ENCODE measurements at regions not wholly inside any gene's neighbourhood (a gene's known extent, or its start where the extent isn't known, plus 50 kb on each side); places are given as distances from the start of the nearest gene placed in this dataset.

GRCh38 chr4:22091906-22092305 lies 143.3 kb upstream of the KCNIP4 start:
- Histone ChIP-seq H3K27me3 (no peaks in the 10 kb centered on the region), H3K4me3 (no peak overlapping the region), H3K4me1 (no peaks in the 10 kb centered on the region), H3K27ac (no peak overlapping the region), H3K9me3 (no peaks in the 10 kb centered on the region), H3K36me3 (no peaks in the 10 kb centered on the region)
- 32% methylated on average over 4 of the region's 4 CpGs for WGBS (ENCODE audit: insufficient coverage, low coverage, low lambda C conversion rate, missing lambda C conversion rate)
- intact Hi-C loops (cut with DNase I) = no loop called here
- TF ChIP-seq POLR2A (IDR thresholded peaks at IDR 0.05) (no peak), CTCF (IDR thresholded peaks at IDR 0.05) (no peak)
- ATAC-seq (no peak), DNase-seq (no peak)

GRCh38 chr4:22091352-22091717 lies 142.8 kb upstream of the KCNIP4 start:
- Histone ChIP-seq H3K36me3 (no peaks in the 10 kb centered on the region), H3K27me3 (no peaks in the 10 kb centered on the region), H3K4me3 (no peak overlapping the region), H3K27ac (no peak overlapping the region), H3K4me1 (no peaks in the 10 kb centered on the region), H3K9me3 (no peaks in the 10 kb centered on the region)
- ATAC-seq (no peak), DNase-seq (no peak)
- intact Hi-C loops (cut with DNase I) = no loop called here
- no peak for TF ChIP-seq CTCF (IDR thresholded peaks at IDR 0.05)
- no peak for TF ChIP-seq POLR2A (IDR thresholded peaks at IDR 0.05)

GRCh38 chr4:22090661-22091351 lies 142.2 kb upstream of the KCNIP4 start:
- no peak overlapping the region for H3K4me3 ChIP-seq
- no peak for ATAC-seq
- no peaks in the 10 kb centered on the region for H3K27me3 ChIP-seq
- H3K27ac ChIP-seq = no peak overlapping the region
- no peak for DNase-seq
- 43% methylated on average over 6 of the region's 6 CpGs for WGBS (ENCODE audit: insufficient coverage, low coverage, low lambda C conversion rate, missing lambda C conversion rate)
- no peak for TF ChIP-seq CTCF (IDR thresholded peaks at IDR 0.05)
- TF ChIP-seq POLR2A (IDR thresholded peaks at IDR 0.05) = no peak
- intact Hi-C loops (cut with DNase I) = no loop called here
- no peaks in the 10 kb centered on the region for H3K9me3 ChIP-seq
- no peaks in the 10 kb centered on the region for H3K4me1 ChIP-seq
- H3K36me3 ChIP-seq = no peaks in the 10 kb centered on the region

DNA sequence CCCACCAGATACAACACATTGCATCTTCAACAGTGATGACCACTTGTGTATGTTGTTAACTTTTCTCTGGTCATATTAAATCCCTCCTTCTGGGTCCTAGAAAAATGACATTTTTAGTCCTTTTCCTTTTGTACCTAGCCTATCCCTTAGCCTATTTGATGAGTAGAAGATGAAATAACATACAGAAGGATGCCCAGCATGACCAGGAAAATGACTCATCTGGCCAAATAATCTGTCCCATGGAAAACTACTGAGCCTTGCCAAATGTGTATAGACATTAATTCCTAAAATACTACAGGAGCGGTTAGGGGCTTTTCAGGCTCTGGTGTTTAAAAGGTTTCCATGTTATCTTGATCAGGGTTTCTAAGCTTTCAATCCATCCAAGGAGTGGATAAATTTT lies 129.0 kb upstream of the KCNIP4 start:
- 69% methylated on average over 1 of the region's 1 CpG for WGBS (ENCODE audit: insufficient coverage, low coverage, low lambda C conversion rate, missing lambda C conversion rate)
- TF ChIP-seq POLR2A (IDR thresholded peaks at IDR 0.05) = no peak
- no peak for TF ChIP-seq CTCF (IDR thresholded peaks at IDR 0.05)
- ATAC-seq = no peak
- DNase-seq = no peak
- Histone ChIP-seq H3K9me3 (no peaks in the 10 kb centered on the region), H3K27ac (no peak overlapping the region), H3K4me1 (no peaks in the 10 kb centered on the region), H3K36me3 (no peaks in the 10 kb centered on the region), H3K27me3 (no peaks in the 10 kb centered on the region), H3K4me3 (no peak overlapping the region)
- intact Hi-C loops (cut with DNase I) = no loop called here

DNA sequence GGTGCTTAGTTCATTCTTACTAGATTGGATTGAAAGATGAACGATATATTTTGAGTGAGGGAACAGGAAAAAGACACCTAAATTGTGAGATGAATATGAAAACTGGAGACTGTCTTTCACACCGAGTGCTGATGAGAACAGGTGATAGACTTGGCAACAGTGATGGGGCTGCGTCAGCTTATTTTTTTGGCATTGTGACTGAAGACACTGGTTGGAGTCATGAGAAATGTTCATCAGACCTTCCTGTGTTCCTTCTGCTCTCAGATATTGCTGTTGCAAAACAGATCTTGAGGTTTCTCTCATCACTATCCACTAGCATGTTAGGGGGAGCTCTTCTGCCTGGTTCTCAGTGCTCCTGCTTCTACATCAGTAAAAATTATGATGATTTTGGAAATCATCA lies 124.2 kb upstream of the KCNIP4 start:
- no peak overlapping the region for H3K27ac ChIP-seq

More for the DNA sequence above, 124.2 kb upstream of the KCNIP4 start:
- DNase-seq (no peak), ATAC-seq (no peak)
- H3K27me3 ChIP-seq = no peaks in the 10 kb centered on the region
- no peaks in the 10 kb centered on the region for H3K36me3 ChIP-seq
- intact Hi-C loops (cut with DNase I) = no loop called here
- WGBS (ENCODE audit: insufficient coverage, low coverage, low lambda C conversion rate, missing lambda C conversion rate) = 45% methylated on average over 3 of the region's 3 CpGs
- no peak for TF ChIP-seq CTCF (IDR thresholded peaks at IDR 0.05)
- TF ChIP-seq POLR2A (IDR thresholded peaks at IDR 0.05) = no peak
- H3K9me3 ChIP-seq = no peaks in the 10 kb centered on the region
- H3K4me1 ChIP-seq = no peaks in the 10 kb centered on the region
- no peak overlapping the region for H3K4me3 ChIP-seq
